ENCODE measurements at regions not wholly inside any gene's neighbourhood (a gene's known extent, or its start where the extent isn't known, plus 50 kb on each side); places are given as distances from the start of the nearest gene placed in this dataset.

- no peaks in the 10 kb centered on the region for H3K27me3 ChIP-seq (ENCODE audit: insufficient read depth, poor library complexity, severe bottlenecking)
- DNase-seq (ENCODE audit: low read depth in 1 of 2, low spot score in 1 of 2): no peak
- TF ChIP-seq SPI1 (IDR thresholded peaks at IDR 0.05; ENCODE audit: borderline replicate concordance, low read depth): no peak
- no peak for TF ChIP-seq CTCF (IDR thresholded peaks at IDR 0.05; ENCODE audit: insufficient read depth, low read length)
- TF ChIP-seq GABPA (IDR thresholded peaks at IDR 0.05; ENCODE audit: low read depth): no peak
- TF ChIP-seq REST (IDR thresholded peaks at IDR 0.05; ENCODE audit: insufficient replicate concordance, low read depth): no peak
- no peak for TF ChIP-seq POLR2AphosphoS5 (IDR thresholded peaks at IDR 0.05; ENCODE audit: low read depth)
- no peak overlapping the region for H3K4me3 ChIP-seq (replicated peaks; ENCODE audit: insufficient read depth, low read length)
- no peak overlapping the region for H3K27ac ChIP-seq (replicated peaks)
Observed at GRCh38 chr1:177479600-177479999, 308.8 kb downstream of the BRINP2 start.

GRCh38 chr1:177476676-177477075 is 305.9 kb downstream of the BRINP2 start:
- no peaks in the 10 kb centered on the region for H3K27me3 ChIP-seq (ENCODE audit: insufficient read depth, poor library complexity, severe bottlenecking)
- no peak for TF ChIP-seq REST (IDR thresholded peaks at IDR 0.05; ENCODE audit: insufficient replicate concordance, low read depth)
- no peak overlapping the region for H3K27ac ChIP-seq (replicated peaks)
- no peak for DNase-seq (ENCODE audit: low read depth in 1 of 2, low spot score in 1 of 2)
- no peak overlapping the region for H3K4me3 ChIP-seq (replicated peaks; ENCODE audit: insufficient read depth, low read length)

GRCh38 chr1:177472567-177472966 is 301.8 kb downstream of the BRINP2 start:
- H3K27me3 ChIP-seq (ENCODE audit: insufficient read depth, poor library complexity, severe bottlenecking): no peaks in the 10 kb centered on the region
- no peak overlapping the region for H3K4me3 ChIP-seq (replicated peaks; ENCODE audit: insufficient read depth, low read length)
- DNase-seq (ENCODE audit: low read depth in 1 of 2, low spot score in 1 of 2): no peak
- no peak overlapping the region for H3K27ac ChIP-seq (replicated peaks)
- TF ChIP-seq SPI1 (IDR thresholded peaks at IDR 0.05; ENCODE audit: borderline replicate concordance, low read depth) (no peak), GABPA (IDR thresholded peaks at IDR 0.05; ENCODE audit: low read depth) (no peak), CTCF (IDR thresholded peaks at IDR 0.05; ENCODE audit: insufficient read depth, low read length) (no peak), POLR2AphosphoS5 (IDR thresholded peaks at IDR 0.05; ENCODE audit: low read depth) (no peak), REST (IDR thresholded peaks at IDR 0.05; ENCODE audit: insufficient replicate concordance, low read depth) (no peak)

- no peak for DNase-seq (ENCODE audit: low read depth in 1 of 2, low spot score in 1 of 2)
- TF ChIP-seq REST (IDR thresholded peaks at IDR 0.05; ENCODE audit: insufficient replicate concordance, low read depth): no peak
- TF ChIP-seq SPI1 (IDR thresholded peaks at IDR 0.05; ENCODE audit: borderline replicate concordance, low read depth): no peak
- TF ChIP-seq POLR2AphosphoS5 (IDR thresholded peaks at IDR 0.05; ENCODE audit: low read depth): no peak
- TF ChIP-seq CTCF (IDR thresholded peaks at IDR 0.05; ENCODE audit: insufficient read depth, low read length): no peak
- TF ChIP-seq GABPA (IDR thresholded peaks at IDR 0.05; ENCODE audit: low read depth): no peak
Observed at GRCh38 chr1:177471244-177471643, 300.5 kb downstream of the BRINP2 start.

More at GRCh38 chr1:177471244-177471643, 300.5 kb downstream of the BRINP2 start:
- no peak overlapping the region for H3K27ac ChIP-seq (replicated peaks)
- no peak overlapping the region for H3K4me3 ChIP-seq (replicated peaks; ENCODE audit: insufficient read depth, low read length)
- H3K27me3 ChIP-seq (ENCODE audit: insufficient read depth, poor library complexity, severe bottlenecking): no peaks in the 10 kb centered on the region
